ENCODE measurements at regions not wholly inside any gene's neighbourhood (a gene's known extent, or its start where the extent isn't known, plus 50 kb on each side); places are given as distances from the start of the nearest gene placed in this dataset.

DNA sequence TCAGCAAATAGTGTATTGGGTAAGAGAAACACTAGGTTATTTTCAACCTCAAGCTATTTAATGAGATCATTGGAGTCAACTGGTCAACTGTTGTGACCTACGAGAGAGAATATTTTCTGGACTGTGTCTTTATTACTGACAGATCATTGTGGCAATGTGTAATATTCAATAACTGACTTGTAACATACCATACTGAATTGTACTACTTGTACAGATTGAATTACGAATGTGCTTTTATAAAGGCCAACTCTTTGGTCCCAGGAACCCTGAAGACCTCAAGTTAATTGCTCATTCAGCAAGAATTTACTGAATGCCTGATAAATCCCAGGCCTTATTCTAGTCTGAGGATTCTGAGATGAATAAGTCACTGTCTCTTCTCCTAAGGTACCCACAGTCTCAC, 56.1 kb upstream of the CAMK1G start:
- Histone ChIP-seq H3K27ac (ENCODE audit: low read depth in 2 of 2, low read length in 2 of 2) (no peak overlapping the region), H3K36me3 (ENCODE audit: control insufficient read depth in 2 of 3, insufficient read depth in 3 of 3, low read length in 3 of 3) (no peaks in the 10 kb centered on the region), H3K9me3 (ENCODE audit: control insufficient read depth in 2 of 3, insufficient read depth in 1 of 3, low read length in 3 of 3) (no peaks in the 10 kb centered on the region), H3K4me1 (ENCODE audit: control insufficient read depth in 2 of 3, insufficient read depth in 2 of 3, low read depth in 1 of 3, low read length in 3 of 3) (peaks cover 0 to 5% (median 0%) of the 10 kb centered on the region in 3 donors), H3K9ac (ENCODE audit: low read length in 3 of 3) (no peak overlapping the region), H3K4me3 (ENCODE audit: low read length in 3 of 3) (no peak overlapping the region), H3K27me3 (ENCODE audit: control insufficient read depth, insufficient read depth, low read length) (no peaks in the 10 kb centered on the region)
- TF ChIP-seq CTCF (IDR thresholded peaks at IDR 0.05; ENCODE audit: borderline replicate concordance, extremely low read depth, insufficient read depth) = no peak
- DNase-seq (no peak), FAIRE-seq (no peak)
- intact Hi-C loops (cut with DNase I) = no loop called here

- Histone ChIP-seq H3K36me3 (ENCODE audit: control insufficient read depth in 2 of 3, insufficient read depth in 3 of 3, low read length in 3 of 3) (no peaks in the 10 kb centered on the region), H3K9ac (ENCODE audit: low read length in 3 of 3) (no peak overlapping the region), H3K4me3 (ENCODE audit: low read length in 3 of 3) (no peak overlapping the region), H3K27me3 (ENCODE audit: control insufficient read depth, insufficient read depth, low read length) (no peaks in the 10 kb centered on the region), H3K9me3 (ENCODE audit: control insufficient read depth in 2 of 3, insufficient read depth in 1 of 3, low read length in 3 of 3) (no peaks in the 10 kb centered on the region), H3K27ac (ENCODE audit: low read depth in 2 of 2, low read length in 2 of 2) (no peak overlapping the region), H3K4me1 (ENCODE audit: control insufficient read depth in 2 of 3, insufficient read depth in 2 of 3, low read depth in 1 of 3, low read length in 3 of 3) (peaks cover 0 to 5% (median 0%) of the 10 kb centered on the region in 3 donors)
- intact Hi-C loops (cut with DNase I) = no loop called here
- FAIRE-seq = no peak
- DNase-seq = peak in 4 of 5 donors; percentile 69 to 79 (median 74)
- TF ChIP-seq CTCF (IDR thresholded peaks at IDR 0.05; ENCODE audit: borderline replicate concordance, extremely low read depth, insufficient read depth) = no peak
Observed at GRCh38 chr1:209527993-209528717, 55.4 kb upstream of the CAMK1G start.

DNA sequence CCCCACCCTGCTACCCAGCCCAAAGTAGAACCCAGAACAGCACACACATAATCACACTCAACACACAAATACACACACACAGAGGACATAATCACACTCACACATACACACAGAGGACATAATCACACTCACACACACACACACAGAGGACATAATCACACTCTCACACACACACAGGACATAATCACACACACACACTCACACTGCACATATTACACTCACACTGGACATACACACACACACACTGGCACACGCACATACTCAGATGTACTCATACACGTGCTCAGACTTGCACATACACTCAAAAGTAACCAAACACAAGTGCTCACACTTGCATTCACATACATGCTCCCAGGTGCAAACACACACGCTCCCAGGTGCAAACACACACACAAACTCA, 54.3 kb upstream of the CAMK1G start:
- no peaks in the 10 kb centered on the region for H3K9me3 ChIP-seq (ENCODE audit: control insufficient read depth in 2 of 3, insufficient read depth in 1 of 3, low read length in 3 of 3)
- no peaks in the 10 kb centered on the region for H3K36me3 ChIP-seq (ENCODE audit: control insufficient read depth in 2 of 3, insufficient read depth in 3 of 3, low read length in 3 of 3)
- no peaks in the 10 kb centered on the region for H3K27me3 ChIP-seq (ENCODE audit: control insufficient read depth, insufficient read depth, low read length)
- no peak overlapping the region for H3K9ac ChIP-seq (ENCODE audit: low read length in 3 of 3)
- no peak for TF ChIP-seq CTCF (IDR thresholded peaks at IDR 0.05; ENCODE audit: borderline replicate concordance, extremely low read depth, insufficient read depth)
- peak overlapping the region in 1 of 3 donors; percentile 18 for H3K4me3 ChIP-seq (ENCODE audit: low read length in 3 of 3)
- DNase-seq (no peak), FAIRE-seq (no peak)
- H3K27ac ChIP-seq (ENCODE audit: low read depth in 2 of 2, low read length in 2 of 2) = no peak overlapping the region
- intact Hi-C loops (cut with DNase I) = no loop called here
- peaks cover 0 to 5% (median 0%) of the 10 kb centered on the region in 3 donors for H3K4me1 ChIP-seq (ENCODE audit: control insufficient read depth in 2 of 3, insufficient read depth in 2 of 3, low read depth in 1 of 3, low read length in 3 of 3)
